ENCODE measurements at regions not wholly inside any gene's neighbourhood (a gene's known extent, or its start where the extent isn't known, plus 50 kb on each side); places are given as distances from the start of the nearest gene placed in this dataset.

GRCh38 chr2:146366276-146366675 lies 1478.6 kb upstream of the ACVR2A start:
- TF ChIP-seq, protein P1, sequence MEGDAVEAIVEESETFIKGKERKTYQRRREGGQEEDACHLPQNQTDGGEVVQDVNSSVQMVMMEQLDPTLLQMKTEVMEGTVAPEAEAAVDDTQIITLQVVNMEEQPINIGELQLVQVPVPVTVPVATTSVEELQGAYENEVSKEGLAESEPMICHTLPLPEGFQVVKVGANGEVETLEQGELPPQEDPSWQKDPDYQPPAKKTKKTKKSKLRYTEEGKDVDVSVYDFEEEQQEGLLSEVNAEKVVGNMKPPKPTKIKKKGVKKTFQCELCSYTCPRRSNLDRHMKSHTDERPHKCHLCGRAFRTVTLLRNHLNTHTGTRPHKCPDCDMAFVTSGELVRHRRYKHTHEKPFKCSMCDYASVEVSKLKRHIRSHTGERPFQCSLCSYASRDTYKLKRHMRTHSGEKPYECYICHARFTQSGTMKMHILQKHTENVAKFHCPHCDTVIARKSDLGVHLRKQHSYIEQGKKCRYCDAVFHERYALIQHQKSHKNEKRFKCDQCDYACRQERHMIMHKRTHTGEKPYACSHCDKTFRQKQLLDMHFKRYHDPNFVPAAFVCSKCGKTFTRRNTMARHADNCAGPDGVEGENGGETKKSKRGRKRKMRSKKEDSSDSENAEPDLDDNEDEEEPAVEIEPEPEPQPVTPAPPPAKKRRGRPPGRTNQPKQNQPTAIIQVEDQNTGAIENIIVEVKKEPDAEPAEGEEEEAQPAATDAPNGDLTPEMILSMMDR (IDR thresholded peaks at IDR 0.05; ENCODE audit: control insufficient read depth, insufficient read depth, low read depth, low read length, missing control alignments) = no peak
- DNase-seq (ENCODE audit: low read depth) = no peak
- no peak overlapping the region for H3K4me3 ChIP-seq (ENCODE audit: control insufficient read depth, low read depth, low read length)

- H3K4me3 ChIP-seq (ENCODE audit: control insufficient read depth, low read depth, low read length) = no peak overlapping the region
- no peak for DNase-seq (ENCODE audit: low read depth)
- TF ChIP-seq, protein P1 (IDR thresholded peaks at IDR 0.05; ENCODE audit: control insufficient read depth, insufficient read depth, low read depth, low read length, missing control alignments) = no peak
These were observed 1479.8 kb upstream of the ACVR2A start for GRCh38 chr2:146365041-146365440.

- peak; percentile 7 for DNase-seq (ENCODE audit: low read depth)
- no peak overlapping the region for H3K4me3 ChIP-seq (ENCODE audit: control insufficient read depth, low read depth, low read length)
- TF ChIP-seq, protein P1 (IDR thresholded peaks at IDR 0.05; ENCODE audit: control insufficient read depth, insufficient read depth, low read depth, low read length, missing control alignments) = no peak
These were observed 1481.1 kb upstream of the ACVR2A start for GRCh38 chr2:146363731-146364130.

DNA sequence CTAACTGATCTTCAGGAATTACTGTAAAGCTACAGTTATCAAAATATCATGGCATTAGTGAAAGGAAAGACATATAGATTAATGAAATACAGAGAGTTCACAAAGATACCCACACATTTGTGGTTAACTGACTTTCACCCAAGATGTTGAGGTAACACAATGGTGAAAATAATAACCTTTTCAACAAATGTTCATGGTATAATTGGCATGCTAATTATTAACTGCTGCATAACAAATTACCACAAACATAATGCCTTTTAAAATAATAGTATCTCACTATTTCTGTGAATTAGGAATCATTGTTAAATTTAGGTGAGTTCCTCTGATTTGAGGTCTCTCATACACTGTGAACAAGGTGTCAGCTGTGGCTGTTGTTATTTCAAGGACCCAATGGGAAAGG lies 1493.1 kb upstream of the ACVR2A start:
- DNase-seq (ENCODE audit: low read depth) = no peak
- no peak overlapping the region for H3K4me3 ChIP-seq (ENCODE audit: control insufficient read depth, low read depth, low read length)
- TF ChIP-seq, protein P1 (IDR thresholded peaks at IDR 0.05; ENCODE audit: control insufficient read depth, insufficient read depth, low read depth, low read length, missing control alignments) = no peak

DNA sequence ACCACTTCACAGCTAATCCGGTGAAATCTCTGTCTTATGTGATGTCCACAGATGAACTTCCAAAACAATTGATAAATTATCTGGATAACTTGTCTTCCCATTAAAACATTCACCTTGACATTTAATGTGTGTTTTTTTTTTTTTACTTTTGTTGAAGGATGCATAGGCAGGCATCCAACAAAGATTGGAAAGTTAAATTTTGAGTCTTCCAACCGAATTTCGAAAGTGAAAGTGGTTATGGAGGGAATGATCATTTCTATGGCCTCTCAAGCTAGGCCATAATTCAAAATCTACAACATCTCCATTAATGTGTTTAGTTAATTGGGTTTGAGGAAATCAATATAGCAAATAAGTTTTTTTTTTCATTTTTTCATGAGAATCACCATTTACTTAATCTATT lies 1495.5 kb upstream of the ACVR2A start:
- TF ChIP-seq, protein P1 (IDR thresholded peaks at IDR 0.05; ENCODE audit: control insufficient read depth, insufficient read depth, low read depth, low read length, missing control alignments) = no peak
- no peak for DNase-seq (ENCODE audit: low read depth)
- no peak overlapping the region for H3K4me3 ChIP-seq (ENCODE audit: control insufficient read depth, low read depth, low read length)

- peak; percentile 68 for DNase-seq (ENCODE audit: low read depth)
- TF ChIP-seq, protein P1 (IDR thresholded peaks at IDR 0.05; ENCODE audit: control insufficient read depth, insufficient read depth, low read depth, low read length, missing control alignments) = no peak
These were observed 1519.9 kb upstream of the ACVR2A start for GRCh38 chr2:146324951-146325350.

GRCh38 chr2:146323564-146323963 lies 1521.3 kb upstream of the ACVR2A start:
- H3K4me3 ChIP-seq (ENCODE audit: control insufficient read depth, low read depth, low read length) = no peak overlapping the region
- TF ChIP-seq, protein P1 (IDR thresholded peaks at IDR 0.05; ENCODE audit: control insufficient read depth, insufficient read depth, low read depth, low read length, missing control alignments) = no peak
- no peak for DNase-seq (ENCODE audit: low read depth)

More at GRCh38 chr2:146324951-146325350, 1519.9 kb upstream of the ACVR2A start:
- no peak overlapping the region for H3K4me3 ChIP-seq (ENCODE audit: control insufficient read depth, low read depth, low read length)
